ENCODE measurements at regions not wholly inside any gene's neighbourhood (a gene's known extent, or its start where the extent isn't known, plus 50 kb on each side); places are given as distances from the start of the nearest gene placed in this dataset.

- in situ Hi-C loops (cut with HindIII; ENCODE audit: low pct_unique_long_range_greater_than_20kb, low sequenced_read_pairs) = no loop called here
- DNase-seq (ENCODE audit: low read depth in 1 of 2, low spot score in 1 of 2) = no peak
- no peak for TF ChIP-seq JUND (IDR thresholded peaks at IDR 0.05; ENCODE audit: low read depth)
These were observed 117.4 kb upstream of the GPM6A start for GRCh38 chr4:175929441-175929840.

- no peak for DNase-seq (ENCODE audit: low read depth in 1 of 2, low spot score in 1 of 2)
- in situ Hi-C loops (cut with HindIII; ENCODE audit: low pct_unique_long_range_greater_than_20kb, low sequenced_read_pairs) = no loop called here
- TF ChIP-seq JUND (IDR thresholded peaks at IDR 0.05; ENCODE audit: low read depth) = no peak
These were observed 117.9 kb upstream of the GPM6A start for GRCh38 chr4:175929932-175930331.

- TF ChIP-seq JUND (IDR thresholded peaks at IDR 0.05; ENCODE audit: low read depth) = no peak
- in situ Hi-C loops (cut with HindIII; ENCODE audit: low pct_unique_long_range_greater_than_20kb, low sequenced_read_pairs) = no loop called here
- DNase-seq (ENCODE audit: low read depth in 1 of 2, low spot score in 1 of 2) = no peak
These were observed 118.4 kb upstream of the GPM6A start for GRCh38 chr4:175930471-175930870.

- DNase-seq (ENCODE audit: low read depth in 1 of 2, low spot score in 1 of 2) = no peak
- in situ Hi-C loops (cut with HindIII; ENCODE audit: low pct_unique_long_range_greater_than_20kb, low sequenced_read_pairs) = no loop called here
- no peak for TF ChIP-seq JUND (IDR thresholded peaks at IDR 0.05; ENCODE audit: low read depth)
These were observed 120.1 kb upstream of the GPM6A start for GRCh38 chr4:175932116-175932515.

- in situ Hi-C loops (cut with HindIII; ENCODE audit: low pct_unique_long_range_greater_than_20kb, low sequenced_read_pairs) = no loop called here
- DNase-seq (ENCODE audit: low read depth in 1 of 2, low spot score in 1 of 2) = no peak
- no peak for TF ChIP-seq JUND (IDR thresholded peaks at IDR 0.05; ENCODE audit: low read depth)
These were observed 122.4 kb upstream of the GPM6A start for GRCh38 chr4:175934506-175934905.

GRCh38 chr4:175935016-175935661 is 123.1 kb upstream of the GPM6A start:
- DNase-seq (ENCODE audit: low read depth in 1 of 2, low spot score in 1 of 2) = peak in 1 of 2 experiments; percentile 72
- TF ChIP-seq JUND (IDR thresholded peaks at IDR 0.05; ENCODE audit: low read depth) = peak; percentile 62; the same call in 1 of the 2 replicates
- in situ Hi-C loops (cut with HindIII; ENCODE audit: low pct_unique_long_range_greater_than_20kb, low sequenced_read_pairs) = no loop called here

GRCh38 chr4:175944126-175944910 is 121.3 kb upstream of the WDR17 start:
- no peak for DNase-seq (ENCODE audit: low read depth in 1 of 2, low spot score in 1 of 2)
- in situ Hi-C loops (cut with HindIII; ENCODE audit: low pct_unique_long_range_greater_than_20kb, low sequenced_read_pairs) = no loop called here
- no peak for TF ChIP-seq JUND (IDR thresholded peaks at IDR 0.05; ENCODE audit: low read depth)

- no peak for DNase-seq (ENCODE audit: low read depth in 1 of 2, low spot score in 1 of 2)
- in situ Hi-C loops (cut with HindIII; ENCODE audit: low pct_unique_long_range_greater_than_20kb, low sequenced_read_pairs) = no loop called here
- TF ChIP-seq JUND (IDR thresholded peaks at IDR 0.05; ENCODE audit: low read depth) = no peak
These were observed 119.0 kb upstream of the WDR17 start for GRCh38 chr4:175946472-175947116.

- peak in 1 of 2 experiments; percentile 37 for DNase-seq (ENCODE audit: low read depth in 1 of 2, low spot score in 1 of 2)
- in situ Hi-C loops (cut with HindIII; ENCODE audit: low pct_unique_long_range_greater_than_20kb, low sequenced_read_pairs) = no loop called here
These were observed 118.4 kb upstream of the WDR17 start for GRCh38 chr4:175947117-175947722.

GRCh38 chr4:175951794-175952193 is 113.8 kb upstream of the WDR17 start:
- TF ChIP-seq JUND (IDR thresholded peaks at IDR 0.05; ENCODE audit: low read depth) = no peak
- in situ Hi-C loops (cut with HindIII; ENCODE audit: low pct_unique_long_range_greater_than_20kb, low sequenced_read_pairs) = no loop called here

More at GRCh38 chr4:175947117-175947722, 118.4 kb upstream of the WDR17 start:
- no peak for TF ChIP-seq JUND (IDR thresholded peaks at IDR 0.05; ENCODE audit: low read depth)

GRCh38 chr4:175953116-175953515 is 112.5 kb upstream of the WDR17 start:
- no peak for TF ChIP-seq JUND (IDR thresholded peaks at IDR 0.05; ENCODE audit: low read depth)
- no peak for DNase-seq (ENCODE audit: low read depth in 1 of 2, low spot score in 1 of 2)
- in situ Hi-C loops (cut with HindIII; ENCODE audit: low pct_unique_long_range_greater_than_20kb, low sequenced_read_pairs) = no loop called here

More at GRCh38 chr4:175951794-175952193, 113.8 kb upstream of the WDR17 start:
- no peak for DNase-seq (ENCODE audit: low read depth in 1 of 2, low spot score in 1 of 2)

GRCh38 chr4:175953960-175954521 is 111.6 kb upstream of the WDR17 start:
- DNase-seq (ENCODE audit: low read depth in 1 of 2, low spot score in 1 of 2) = peak in 1 of 2 experiments; percentile 22
- TF ChIP-seq JUND (IDR thresholded peaks at IDR 0.05; ENCODE audit: low read depth) = no peak
- in situ Hi-C loops (cut with HindIII; ENCODE audit: low pct_unique_long_range_greater_than_20kb, low sequenced_read_pairs) = no loop called here

All from T47D (cell line).